HEK293 (cell line): ENCODE measurements at regions not wholly inside any gene's neighbourhood (a gene's known extent, or its start where the extent isn't known, plus 50 kb on each side); places are given as distances from the start of the nearest gene placed in this dataset.

Experiments
- CTCF ChIA-PET: fragments of 350-600 bp; formaldehyde crosslinking; extraction: SDS; loops from one replicate; lab custom pipeline; 2021; ENCODE audit warnings: antibody characterized with exemption; lab: Yijun Ruan, JAX
- POLR2A ChIA-PET: fragments of 300-600 bp; formaldehyde crosslinking; extraction: SDS; loops from one replicate; lab custom pipeline; 2020; ENCODE audit warnings: antibody characterized with exemption, inconsistent platforms; lab: Yijun Ruan, JAX
- H3K27ac ChIP-seq: fragments of 200-500 bp; sonication (Bioruptor generic); 2 replicates; pipeline ENCODE4 v1.5.1; 2014; ENCODE audit warnings: low read depth, low read length, control low read depth, inconsistent platforms; ENCODE audit errors: extremely low read depth
- H3K36me3 ChIP-seq, 2 experiments: fragments of 200-500 bp in 1 of 2; sonication (Bioruptor generic) in 1 of 2; 1 replicate in 1 of 2; 2 replicates in 1 of 2; pipeline ENCODE4 v1.5.1; 2014 to 2017; ENCODE audit warnings: inconsistent platforms in 2 of 2, low read length in 2 of 2; ENCODE audit not compliant: control insufficient read depth in 2 of 2, insufficient read depth in 1 of 2
- H3K4me1 ChIP-seq: fragments of 200-500 bp; sonication (Bioruptor generic); 2 replicates; pipeline ENCODE4 v1.5.1; 2014; ENCODE audit warnings: mild to moderate bottlenecking, low read length, inconsistent platforms; ENCODE audit not compliant: control insufficient read depth, insufficient read depth
- H3K4me3 ChIP-seq: 2 replicates; pipeline ENCODE4 v1.5.1; 2011; ENCODE audit warnings: low read depth, mild to moderate bottlenecking, control low read depth, low read length, moderate library complexity
- H3K9me3 ChIP-seq: fragments of 200-500 bp; sonication (Bioruptor generic); 2 replicates; pipeline ENCODE4 v1.5.1; 2014; ENCODE audit warnings: low read depth, low read length, inconsistent platforms; ENCODE audit not compliant: control insufficient read depth, insufficient read depth
- GLIS1 ChIP-seq: fragments of 450-650 bp; formaldehyde crosslinking; IDR thresholded peaks from 2 replicates; pipeline ENCODE4 v1.5.1; 2016; ENCODE audit warnings: missing biosample characterization, missing genetic modification characterization
- PRDM1 ChIP-seq: fragments of 450-650 bp; formaldehyde crosslinking; IDR thresholded peaks from 2 replicates; pipeline ENCODE4; 2016; ENCODE audit warnings: missing biosample characterization, missing genetic modification characterization
- SETDB1 ChIP-seq: IDR thresholded peaks from one replicate; pipeline ENCODE4 v1.6.1; 2017; ENCODE audit warnings: mild to moderate bottlenecking, low read length, moderate library complexity, mixed read lengths; ENCODE audit not compliant: insufficient read length
- ZBTB48 ChIP-seq: fragments of 450-650 bp; formaldehyde crosslinking; IDR thresholded peaks from 2 replicates; pipeline ENCODE4 v1.5.1; 2016; ENCODE audit warnings: missing biosample characterization, missing genetic modification characterization
- ZBTB7A ChIP-seq: fragments of 450-650 bp; formaldehyde crosslinking; IDR thresholded peaks from 2 replicates; pipeline ENCODE4 v1.5.1; 2016; ENCODE audit warnings: low read depth, missing biosample characterization, missing genetic modification characterization
- ZFP3 ChIP-seq: fragments of 450-650 bp; formaldehyde crosslinking; IDR thresholded peaks from 2 replicates; pipeline ENCODE4 v1.5.1; 2016; ENCODE audit warnings: low read depth, missing biosample characterization, missing genetic modification characterization
- ZNF132 ChIP-seq: fragments of 450-650 bp; formaldehyde crosslinking; IDR thresholded peaks from 2 replicates; pipeline ENCODE4 v1.5.1; 2017; ENCODE audit warnings: missing biosample characterization, missing genetic modification characterization, borderline replicate concordance
- ZNF324 ChIP-seq: fragments of 450-650 bp; formaldehyde crosslinking; IDR thresholded peaks from 2 replicates; pipeline ENCODE4 v1.5.1; 2016; ENCODE audit warnings: missing biosample characterization, missing genetic modification characterization
- ZNF350 ChIP-seq: fragments of 450-650 bp; formaldehyde crosslinking; IDR thresholded peaks from 2 replicates; pipeline ENCODE4 v1.5.0; 2017; ENCODE audit warnings: missing biosample characterization, mild to moderate bottlenecking, missing genetic modification characterization
- ZNF404 ChIP-seq: fragments of 450-650 bp; formaldehyde crosslinking; IDR thresholded peaks from 2 replicates; pipeline ENCODE4 v1.5.1; 2017; ENCODE audit warnings: missing biosample characterization, missing genetic modification characterization
- ZNF596 ChIP-seq: fragments of 450-650 bp; IDR thresholded peaks from 2 replicates; pipeline ENCODE4 v1.5.0; 2018; ENCODE audit warnings: missing biosample characterization, mild to moderate bottlenecking, missing genetic modification characterization, moderate library complexity
- ZNF76 ChIP-seq: fragments of 450-650 bp; formaldehyde crosslinking; IDR thresholded peaks from 2 replicates; pipeline ENCODE4; 2016; ENCODE audit warnings: low read depth, missing biosample characterization, missing genetic modification characterization, borderline replicate concordance
- ZNF768 ChIP-seq: fragments of 450-650 bp; formaldehyde crosslinking; IDR thresholded peaks from 2 replicates; pipeline ENCODE4 v1.5.1; 2018; ENCODE audit warnings: missing biosample characterization, mild to moderate bottlenecking, missing genetic modification characterization
- ZXDB ChIP-seq: fragments of 450-650 bp; formaldehyde crosslinking; IDR thresholded peaks from 2 replicates; pipeline ENCODE4 v1.5.1; 2016; ENCODE audit warnings: missing biosample characterization, missing genetic modification characterization
- TF ChIP-seq, protein P1 (sequence below): fragments of 450-650 bp; formaldehyde crosslinking; IDR thresholded peaks from 2 replicates; pipeline ENCODE4 v1.5.1; 2016; ENCODE audit warnings: missing biosample characterization, missing genetic modification characterization
- TF ChIP-seq, protein P2 (sequence below): fragments of 450-650 bp; formaldehyde crosslinking; IDR thresholded peaks from 2 replicates; pipeline ENCODE4 v1.5.1; 2016; ENCODE audit warnings: missing biosample characterization, missing genetic modification characterization
- TF ChIP-seq, protein P3 (sequence below): fragments of 450-650 bp; formaldehyde crosslinking; IDR thresholded peaks from 2 replicates; pipeline ENCODE4 v1.5.1; 2017; ENCODE audit warnings: missing biosample characterization, missing genetic modification characterization
- TF ChIP-seq, protein P4 (sequence below): fragments of 450-650 bp; formaldehyde crosslinking; IDR thresholded peaks from 2 replicates; pipeline ENCODE4 v1.5.1; 2016; ENCODE audit warnings: missing biosample characterization, missing genetic modification characterization, low read depth
- TF ChIP-seq, protein P5 (sequence below): fragments of 450-650 bp; formaldehyde crosslinking; IDR thresholded peaks from 2 replicates; pipeline ENCODE4 v1.5.1; 2016; ENCODE audit warnings: missing biosample characterization, missing genetic modification characterization

DNA sequence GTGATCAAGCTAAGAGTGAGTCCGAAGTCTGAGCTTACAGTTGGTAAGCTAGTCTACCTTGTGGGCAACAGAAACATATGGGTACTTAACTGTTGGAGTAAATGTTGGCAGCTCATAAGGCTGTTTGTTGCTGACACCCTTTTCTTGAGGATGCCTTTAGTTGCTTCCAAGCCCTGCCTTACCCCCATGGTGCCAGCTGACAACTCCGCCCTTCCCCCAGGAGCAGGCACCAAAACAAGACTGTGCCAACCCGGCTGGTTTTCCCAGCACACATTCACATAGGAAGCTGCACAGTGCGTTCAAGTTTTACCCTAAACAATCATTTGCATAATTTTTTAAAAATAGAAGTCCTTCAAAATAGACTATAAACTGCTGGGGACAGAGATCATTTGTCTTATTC is 150.2 kb upstream of the LMO4 start (continued):
- TF ChIP-seq, protein P1, sequence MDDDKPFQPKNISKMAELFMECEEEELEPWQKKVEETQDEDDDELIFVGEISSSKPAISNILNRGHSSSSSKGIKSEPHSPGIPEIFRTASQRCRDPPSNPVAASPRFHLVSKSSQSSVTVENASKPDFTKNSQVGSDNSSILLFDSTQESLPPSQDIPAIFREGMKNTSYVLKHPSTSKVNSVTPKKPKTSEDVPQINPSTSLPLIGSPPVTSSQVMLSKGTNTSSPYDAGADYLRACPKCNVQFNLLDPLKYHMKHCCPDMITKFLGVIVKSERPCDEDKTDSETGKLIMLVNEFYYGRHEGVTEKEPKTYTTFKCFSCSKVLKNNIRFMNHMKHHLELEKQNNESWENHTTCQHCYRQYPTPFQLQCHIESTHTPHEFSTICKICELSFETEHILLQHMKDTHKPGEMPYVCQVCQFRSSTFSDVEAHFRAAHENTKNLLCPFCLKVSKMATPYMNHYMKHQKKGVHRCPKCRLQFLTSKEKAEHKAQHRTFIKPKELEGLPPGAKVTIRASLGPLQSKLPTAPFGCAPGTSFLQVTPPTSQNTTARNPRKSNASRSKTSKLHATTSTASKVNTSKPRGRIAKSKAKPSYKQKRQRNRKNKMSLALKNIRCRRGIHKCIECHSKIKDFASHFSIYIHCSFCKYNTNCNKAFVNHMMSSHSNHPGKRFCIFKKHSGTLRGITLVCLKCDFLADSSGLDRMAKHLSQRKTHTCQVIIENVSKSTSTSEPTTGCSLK (tag by site-specific recombination): no peak
- TF ChIP-seq, protein P2, sequence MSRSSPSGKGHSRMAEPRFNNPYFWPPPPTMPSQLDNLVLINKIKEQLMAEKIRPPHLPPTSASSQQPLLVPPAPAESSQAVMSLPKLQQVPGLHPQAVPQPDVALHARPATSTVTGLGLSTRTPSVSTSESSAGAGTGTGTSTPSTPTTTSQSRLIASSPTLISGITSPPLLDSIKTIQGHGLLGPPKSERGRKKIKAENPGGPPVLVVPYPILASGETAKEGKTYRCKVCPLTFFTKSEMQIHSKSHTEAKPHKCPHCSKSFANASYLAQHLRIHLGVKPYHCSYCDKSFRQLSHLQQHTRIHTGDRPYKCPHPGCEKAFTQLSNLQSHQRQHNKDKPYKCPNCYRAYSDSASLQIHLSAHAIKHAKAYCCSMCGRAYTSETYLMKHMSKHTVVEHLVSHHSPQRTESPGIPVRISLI: no peak
- TF ChIP-seq ZFP3 (tag by site-specific recombination) (no peak), PRDM1 (tag by site-specific recombination) (no peak)
- TF ChIP-seq, protein P3, sequence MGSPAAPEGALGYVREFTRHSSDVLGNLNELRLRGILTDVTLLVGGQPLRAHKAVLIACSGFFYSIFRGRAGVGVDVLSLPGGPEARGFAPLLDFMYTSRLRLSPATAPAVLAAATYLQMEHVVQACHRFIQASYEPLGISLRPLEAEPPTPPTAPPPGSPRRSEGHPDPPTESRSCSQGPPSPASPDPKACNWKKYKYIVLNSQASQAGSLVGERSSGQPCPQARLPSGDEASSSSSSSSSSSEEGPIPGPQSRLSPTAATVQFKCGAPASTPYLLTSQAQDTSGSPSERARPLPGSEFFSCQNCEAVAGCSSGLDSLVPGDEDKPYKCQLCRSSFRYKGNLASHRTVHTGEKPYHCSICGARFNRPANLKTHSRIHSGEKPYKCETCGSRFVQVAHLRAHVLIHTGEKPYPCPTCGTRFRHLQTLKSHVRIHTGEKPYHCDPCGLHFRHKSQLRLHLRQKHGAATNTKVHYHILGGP: no peak

DNA sequence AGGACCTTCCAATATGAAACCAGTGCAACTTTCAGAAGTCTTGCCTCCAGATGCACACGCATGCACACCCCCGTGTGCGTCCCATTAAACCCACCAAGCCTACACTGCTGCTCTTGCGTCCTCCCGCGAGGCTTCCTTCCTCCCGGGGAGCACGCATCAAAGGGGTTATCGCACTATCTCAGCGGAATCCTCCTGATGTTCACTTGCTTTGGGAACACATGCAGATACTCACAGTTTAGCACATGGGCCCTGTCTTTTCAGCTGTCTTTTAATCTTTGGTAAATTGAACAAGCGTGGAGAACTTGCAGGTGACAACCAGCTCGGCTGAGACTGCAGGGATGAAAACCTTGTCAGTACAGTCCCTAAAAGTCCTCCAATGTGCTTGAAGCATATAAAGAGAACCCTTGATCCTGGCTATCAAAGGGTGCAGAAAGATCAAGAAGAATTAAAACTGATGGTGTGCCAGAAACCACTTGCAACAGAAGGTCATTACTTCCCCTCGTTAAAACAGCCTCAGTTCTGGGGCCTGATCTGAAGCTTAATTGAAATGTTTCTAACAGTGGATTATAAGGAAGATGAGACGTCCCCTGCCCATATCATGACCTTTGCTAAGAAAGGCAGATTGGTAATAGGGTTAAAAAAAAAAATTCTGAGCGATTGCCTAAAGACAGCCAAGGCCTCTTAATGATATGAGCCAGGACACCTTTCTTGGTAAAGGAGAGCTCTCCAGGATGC is 149.4 kb upstream of the LMO4 start:
- no peaks in the 10 kb centered on the region for H3K4me1 ChIP-seq
- ChIA-PET CTCF (interaction anchor here (0.6 kb wide), 1 partner anchor 61 kb away, joined by 4 read pairs; no protein-coding TSS in a partner anchor), POLR2A (no interaction called here)
- no peak overlapping the region for H3K4me3 ChIP-seq
- H3K27ac ChIP-seq: no peak overlapping the region
- H3K36me3 ChIP-seq: no peaks in the 10 kb centered on the region
- no peaks in the 10 kb centered on the region for H3K9me3 ChIP-seq
- TF ChIP-seq ZNF404 (no peak), ZNF132 (no peak), ZNF596 (no peak), ZBTB48 (tag by site-specific recombination) (no peak), ZNF350 (tag by site-specific recombination) (no peak), GLIS1 (tag by site-specific recombination) (no peak), ZNF768 (no peak), ZBTB7A (tag by site-specific recombination) (no peak), ZXDB (tag by site-specific recombination) (no peak), SETDB1 (no peak), ZNF324 (tag by site-specific recombination) (no peak), ZNF76 (no peak)
- TF ChIP-seq, protein P4, sequence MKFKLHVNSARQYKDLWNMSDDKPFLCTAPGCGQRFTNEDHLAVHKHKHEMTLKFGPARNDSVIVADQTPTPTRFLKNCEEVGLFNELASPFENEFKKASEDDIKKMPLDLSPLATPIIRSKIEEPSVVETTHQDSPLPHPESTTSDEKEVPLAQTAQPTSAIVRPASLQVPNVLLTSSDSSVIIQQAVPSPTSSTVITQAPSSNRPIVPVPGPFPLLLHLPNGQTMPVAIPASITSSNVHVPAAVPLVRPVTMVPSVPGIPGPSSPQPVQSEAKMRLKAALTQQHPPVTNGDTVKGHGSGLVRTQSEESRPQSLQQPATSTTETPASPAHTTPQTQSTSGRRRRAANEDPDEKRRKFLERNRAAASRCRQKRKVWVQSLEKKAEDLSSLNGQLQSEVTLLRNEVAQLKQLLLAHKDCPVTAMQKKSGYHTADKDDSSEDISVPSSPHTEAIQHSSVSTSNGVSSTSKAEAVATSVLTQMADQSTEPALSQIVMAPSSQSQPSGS (tag by site-specific recombination): no peak
- TF ChIP-seq, protein P5, sequence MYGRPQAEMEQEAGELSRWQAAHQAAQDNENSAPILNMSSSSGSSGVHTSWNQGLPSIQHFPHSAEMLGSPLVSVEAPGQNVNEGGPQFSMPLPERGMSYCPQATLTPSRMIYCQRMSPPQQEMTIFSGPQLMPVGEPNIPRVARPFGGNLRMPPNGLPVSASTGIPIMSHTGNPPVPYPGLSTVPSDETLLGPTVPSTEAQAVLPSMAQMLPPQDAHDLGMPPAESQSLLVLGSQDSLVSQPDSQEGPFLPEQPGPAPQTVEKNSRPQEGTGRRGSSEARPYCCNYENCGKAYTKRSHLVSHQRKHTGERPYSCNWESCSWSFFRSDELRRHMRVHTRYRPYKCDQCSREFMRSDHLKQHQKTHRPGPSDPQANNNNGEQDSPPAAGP: no peak
- TF ChIP-seq, protein P3: no peak
